Fibroblast of lung (primary cell): ENCODE measurements at regions not wholly inside any gene's neighbourhood (a gene's known extent, or its start where the extent isn't known, plus 50 kb on each side); places are given as distances from the start of the nearest gene placed in this dataset.

Experiments used
- DNase-seq, 2 donors: peaks; one replicate each; pipeline versions ENCODE4 v3.0.0 to v3.0.0-alpha.2; 2010; ENCODE audit warnings: low read depth in 2 of 2
- H2AFZ ChIP-seq: 2 replicates; pipeline ENCODE4 v1.5.1; 2012; ENCODE audit warnings: low read length, control low read depth, inconsistent platforms
- H3K27ac ChIP-seq: 2 replicates; pipeline ENCODE4 v1.5.1; 2011; ENCODE audit warnings: low read length, control low read depth; ENCODE audit not compliant: insufficient read depth
- H3K27me3 ChIP-seq: 2 replicates; pipeline ENCODE4 v1.5.1; 2011; ENCODE audit warnings: mild to moderate bottlenecking, low read length; ENCODE audit not compliant: control insufficient read depth, insufficient read depth
- H3K36me3 ChIP-seq: 2 replicates; pipeline ENCODE4 v1.5.1; 2011; ENCODE audit warnings: low read length; ENCODE audit not compliant: control insufficient read depth, insufficient read depth
- H3K4me1 ChIP-seq: 2 replicates; pipeline ENCODE4 v1.5.1; 2011; ENCODE audit warnings: low read length; ENCODE audit not compliant: control insufficient read depth, insufficient read depth; ENCODE audit errors: extremely low read depth
- H3K4me2 ChIP-seq: 2 replicates; pipeline ENCODE4 v1.5.1; 2011; ENCODE audit warnings: low read length, control low read depth; ENCODE audit not compliant: insufficient read depth; ENCODE audit errors: extremely low read depth
- H3K4me3 ChIP-seq, 4 experiments: fragments of 200-600 bp in 1 of 4; sonication (generic) in 1 of 4; replicated peaks in 1 of 4; 2 replicates each; pipeline ENCODE4 v1.5.1; 2011 to 2016; ENCODE audit warnings: low read length in 4 of 4, low read depth in 3 of 4, mild to moderate bottlenecking in 3 of 4, control low read depth in 2 of 4, inconsistent platforms in 1 of 4, mixed read lengths in 1 of 4; ENCODE audit not compliant: insufficient read depth in 1 of 4; ENCODE audit errors: control extremely low read depth in 1 of 4
- H3K79me2 ChIP-seq: 2 replicates; pipeline ENCODE4 v1.5.1; 2012; ENCODE audit warnings: mild to moderate bottlenecking, low read length, inconsistent platforms; ENCODE audit not compliant: control insufficient read depth, insufficient read depth
- H3K9ac ChIP-seq: 2 replicates; pipeline ENCODE4 v1.5.1; 2011; ENCODE audit warnings: mild to moderate bottlenecking, low read length, control low read depth; ENCODE audit not compliant: insufficient read depth
- H3K9me3 ChIP-seq: 2 replicates; pipeline ENCODE4 v1.5.1; 2012; ENCODE audit warnings: low read depth, low read length; ENCODE audit not compliant: control insufficient read depth, insufficient read depth
- H4K20me1 ChIP-seq: 2 replicates; pipeline ENCODE4 v1.5.1; 2011; ENCODE audit warnings: low read length; ENCODE audit not compliant: control insufficient read depth, insufficient read depth; ENCODE audit errors: extremely low read depth
- EZH2 ChIP-seq: IDR thresholded peaks from 2 replicates; pipeline ENCODE4 v1.5.1; 2012; ENCODE audit warnings: low read length, control low read depth, mild to moderate bottlenecking; ENCODE audit errors: missing control alignments
- TF ChIP-seq, protein P1 (sequence below), 2 donors: IDR thresholded peaks in 1 of 2; conservative IDR thresholded peaks in 1 of 2; 1 replicate in 1 of 2; 2 replicates in 1 of 2; pipeline ENCODE4 v1.5.1; 2011 to 2012; ENCODE audit warnings: low read length in 2 of 2, control low read depth in 1 of 2, inconsistent platforms in 1 of 2, low read depth in 1 of 2, mild to moderate bottlenecking in 1 of 2

DNA sequence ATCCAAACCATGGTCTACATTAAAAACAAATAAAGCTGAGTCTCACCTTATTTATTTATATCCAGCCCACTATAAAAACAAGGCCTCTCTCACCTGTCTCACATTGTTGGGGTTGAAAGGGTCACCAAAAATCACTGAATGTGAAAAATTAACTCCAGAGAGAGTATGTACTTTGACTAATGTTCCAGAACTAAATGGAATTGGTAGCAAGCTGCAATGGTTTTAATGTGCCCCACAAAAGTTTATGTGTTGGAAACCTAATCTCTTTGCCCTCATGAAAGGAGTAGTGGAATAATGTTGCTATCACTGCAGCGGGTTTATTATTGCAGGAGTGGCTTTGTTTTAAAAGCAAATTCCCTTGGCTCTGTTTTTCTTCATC, 230.3 kb downstream of the LTN1 start:
- H4K20me1 ChIP-seq = no peaks in the 10 kb centered on the region
- H3K4me2 ChIP-seq = no peak overlapping the region
- no peaks in the 10 kb centered on the region for H3K27me3 ChIP-seq
- DNase-seq = no peak
- no peaks in the 10 kb centered on the region for H3K9me3 ChIP-seq
- no peaks in the 10 kb centered on the region for H3K36me3 ChIP-seq
- no peaks in the 10 kb centered on the region for H3K4me1 ChIP-seq
- H2AFZ ChIP-seq = no peak overlapping the region
- H3K4me3 ChIP-seq = no peak overlapping the region
- TF ChIP-seq, protein P1, sequence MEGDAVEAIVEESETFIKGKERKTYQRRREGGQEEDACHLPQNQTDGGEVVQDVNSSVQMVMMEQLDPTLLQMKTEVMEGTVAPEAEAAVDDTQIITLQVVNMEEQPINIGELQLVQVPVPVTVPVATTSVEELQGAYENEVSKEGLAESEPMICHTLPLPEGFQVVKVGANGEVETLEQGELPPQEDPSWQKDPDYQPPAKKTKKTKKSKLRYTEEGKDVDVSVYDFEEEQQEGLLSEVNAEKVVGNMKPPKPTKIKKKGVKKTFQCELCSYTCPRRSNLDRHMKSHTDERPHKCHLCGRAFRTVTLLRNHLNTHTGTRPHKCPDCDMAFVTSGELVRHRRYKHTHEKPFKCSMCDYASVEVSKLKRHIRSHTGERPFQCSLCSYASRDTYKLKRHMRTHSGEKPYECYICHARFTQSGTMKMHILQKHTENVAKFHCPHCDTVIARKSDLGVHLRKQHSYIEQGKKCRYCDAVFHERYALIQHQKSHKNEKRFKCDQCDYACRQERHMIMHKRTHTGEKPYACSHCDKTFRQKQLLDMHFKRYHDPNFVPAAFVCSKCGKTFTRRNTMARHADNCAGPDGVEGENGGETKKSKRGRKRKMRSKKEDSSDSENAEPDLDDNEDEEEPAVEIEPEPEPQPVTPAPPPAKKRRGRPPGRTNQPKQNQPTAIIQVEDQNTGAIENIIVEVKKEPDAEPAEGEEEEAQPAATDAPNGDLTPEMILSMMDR (conservative IDR thresholded peaks at IDR 0.05 in 1 of 2, IDR thresholded peaks at IDR 0.05 in 1 of 2; ENCODE audit: low read depth in 1 of 2, low read length in 2 of 2) = no peak
- no peak for TF ChIP-seq EZH2
- H3K79me2 ChIP-seq = no peaks in the 10 kb centered on the region
- no peak overlapping the region for H3K9ac ChIP-seq
- H3K27ac ChIP-seq = no peak overlapping the region

DNA sequence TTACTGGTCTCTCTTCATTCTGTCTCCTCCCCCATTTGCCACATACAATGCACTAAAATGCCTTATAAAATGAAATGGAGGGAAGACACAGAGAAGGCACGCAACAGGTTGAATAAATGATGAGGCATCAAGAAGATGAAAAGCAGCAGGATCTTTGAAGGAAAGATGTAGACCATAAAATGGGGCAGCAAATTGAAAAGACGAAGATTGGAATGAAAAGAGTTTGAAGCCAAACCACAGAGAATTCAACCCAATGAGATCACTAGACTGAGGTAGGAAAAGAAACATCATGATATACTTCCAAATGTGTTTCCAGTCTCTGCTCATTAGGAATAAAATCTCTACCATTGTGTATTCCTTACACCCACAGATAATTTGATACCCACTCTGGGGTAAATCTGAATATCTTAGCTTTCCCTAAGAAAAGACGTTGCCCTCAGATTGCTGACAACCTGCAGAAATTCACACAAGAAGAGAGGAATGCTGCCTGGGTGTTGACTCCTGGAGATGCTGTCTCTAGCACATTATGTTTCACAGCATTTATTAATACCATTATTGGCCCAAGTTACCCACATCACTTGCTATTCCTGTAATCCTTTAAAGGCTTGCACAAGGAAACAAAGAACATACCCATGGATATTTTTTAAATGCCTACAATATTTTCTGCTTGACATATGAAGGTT, 230.9 kb downstream of the LTN1 start:
- Histone ChIP-seq H3K4me2 (no peak overlapping the region), H4K20me1 (no peaks in the 10 kb centered on the region), H2AFZ (no peak overlapping the region), H3K27me3 (no peaks in the 10 kb centered on the region), H3K4me3 (no peak overlapping the region), H3K27ac (no peak overlapping the region), H3K36me3 (no peaks in the 10 kb centered on the region), H3K79me2 (no peaks in the 10 kb centered on the region), H3K9me3 (no peaks in the 10 kb centered on the region), H3K4me1 (no peaks in the 10 kb centered on the region), H3K9ac (no peak overlapping the region)
- peak in 1 of 2 donors; percentile 73 for DNase-seq
- TF ChIP-seq, protein P1 (conservative IDR thresholded peaks at IDR 0.05 in 1 of 2, IDR thresholded peaks at IDR 0.05 in 1 of 2; ENCODE audit: low read depth in 1 of 2, low read length in 2 of 2) = no peak
- no peak for TF ChIP-seq EZH2

DNA sequence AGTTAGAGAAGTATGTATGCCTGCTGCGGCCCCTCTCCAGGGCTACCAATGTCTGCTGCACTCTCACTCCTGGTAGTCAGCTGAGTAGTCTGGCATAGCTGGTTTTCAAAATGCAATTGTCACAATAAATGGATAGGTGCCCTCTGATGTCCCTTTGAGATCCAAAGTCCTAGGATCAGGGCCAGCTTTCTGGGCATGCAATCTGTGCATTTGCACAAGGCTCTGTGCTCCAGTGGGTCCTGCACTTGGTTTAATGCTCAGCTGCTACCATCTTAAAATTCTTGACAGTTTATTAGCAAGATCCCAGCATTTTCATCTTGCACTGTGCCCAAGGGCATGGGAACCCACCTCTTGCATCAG, 233.8 kb downstream of the LTN1 start:
- Histone ChIP-seq H3K4me3 (no peak overlapping the region), H3K79me2 (no peaks in the 10 kb centered on the region), H2AFZ (no peak overlapping the region), H3K4me2 (no peak overlapping the region), H3K36me3 (no peaks in the 10 kb centered on the region), H3K9ac (no peak overlapping the region), H3K27ac (no peak overlapping the region), H4K20me1 (no peaks in the 10 kb centered on the region), H3K9me3 (no peaks in the 10 kb centered on the region), H3K27me3 (no peaks in the 10 kb centered on the region), H3K4me1 (peaks cover 13% of the 10 kb centered on the region)
- TF ChIP-seq, protein P1 (conservative IDR thresholded peaks at IDR 0.05 in 1 of 2, IDR thresholded peaks at IDR 0.05 in 1 of 2; ENCODE audit: low read depth in 1 of 2, low read length in 2 of 2) = no peak
- TF ChIP-seq EZH2 = no peak
- no peak for DNase-seq
